ENCODE measurements at regions not wholly inside any gene's neighbourhood (a gene's known extent, or its start where the extent isn't known, plus 50 kb on each side); places are given as distances from the start of the nearest gene placed in this dataset.

DNA sequence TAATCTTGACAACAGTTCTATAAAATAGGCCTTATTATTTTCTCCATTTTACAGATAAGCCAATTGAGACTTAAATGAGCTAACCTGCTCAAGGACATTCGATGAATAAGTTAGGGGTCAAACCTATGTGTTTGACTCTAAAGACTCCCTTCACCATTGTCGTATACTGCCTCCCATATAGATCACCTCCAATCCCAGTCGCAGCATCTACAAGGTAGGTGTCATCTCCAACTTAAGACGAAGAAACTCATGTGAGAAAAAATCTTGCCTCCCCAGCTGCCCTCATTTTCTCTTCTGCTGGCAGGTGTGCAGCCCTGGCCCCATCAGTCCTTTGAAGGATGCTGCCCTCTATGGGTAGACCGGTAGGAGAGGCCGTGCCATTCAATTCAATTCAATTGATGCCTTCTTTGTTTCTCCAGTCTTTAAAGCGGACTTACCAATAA lies 75.2 kb upstream of the SMARCA2 start:
- peak; percentile 12 for DNase-seq

DNA sequence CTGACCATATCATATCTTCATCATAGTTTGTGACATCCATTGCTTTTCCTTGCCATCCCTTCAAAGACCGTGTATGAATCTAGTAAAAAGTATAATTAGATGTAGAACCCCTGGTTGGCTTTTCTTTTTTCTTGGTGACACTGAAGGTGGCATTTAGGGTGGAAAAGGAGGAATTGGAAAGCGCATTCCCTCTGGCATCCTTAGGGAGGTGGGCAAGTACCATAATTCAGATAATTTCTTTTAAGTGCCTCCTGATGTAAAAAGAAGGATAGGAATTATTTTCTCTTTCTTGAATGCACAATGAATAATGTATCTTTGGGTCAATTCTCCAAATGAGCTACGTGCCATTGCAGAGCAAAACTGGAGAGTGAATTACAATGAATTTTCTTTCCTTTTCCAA lies 73.2 kb upstream of the SMARCA2 start:
- no peak for DNase-seq

DNA sequence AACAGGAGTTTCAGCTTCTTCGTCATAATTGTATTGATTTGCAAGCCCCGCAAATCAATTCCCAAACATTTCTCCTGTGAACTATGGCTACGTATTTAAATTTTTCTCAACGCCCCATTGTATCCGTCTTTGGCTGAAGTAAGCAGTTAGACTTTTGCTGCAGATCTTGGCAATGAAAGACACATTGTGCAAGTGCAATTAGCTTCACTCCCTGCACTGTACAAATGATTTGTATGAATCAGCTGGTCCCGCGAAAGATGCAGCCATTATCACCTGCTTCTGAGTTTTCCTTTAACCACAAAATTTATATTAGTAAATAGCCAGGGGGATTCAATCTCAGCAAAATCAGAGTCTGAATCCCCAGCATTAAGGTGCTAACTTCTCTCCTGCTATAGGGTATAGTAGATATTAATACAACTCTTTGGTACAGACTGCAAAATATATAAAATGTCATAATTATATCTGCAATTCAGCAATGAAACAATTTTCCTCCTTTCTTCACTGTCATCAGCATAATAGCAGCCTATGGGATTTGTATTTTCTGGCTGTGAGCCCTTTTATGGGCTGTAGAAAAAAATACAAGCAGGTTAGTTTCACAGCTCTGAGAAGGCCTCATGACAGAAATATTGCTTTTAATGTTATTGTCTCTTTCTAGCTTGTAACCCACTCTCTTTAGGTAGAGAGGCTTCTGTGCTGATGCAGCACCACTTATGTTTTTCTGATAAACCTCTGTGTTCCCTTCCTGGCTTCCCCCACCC lies 68.4 kb upstream of the SMARCA2 start:
- DNase-seq = no peak

DNA sequence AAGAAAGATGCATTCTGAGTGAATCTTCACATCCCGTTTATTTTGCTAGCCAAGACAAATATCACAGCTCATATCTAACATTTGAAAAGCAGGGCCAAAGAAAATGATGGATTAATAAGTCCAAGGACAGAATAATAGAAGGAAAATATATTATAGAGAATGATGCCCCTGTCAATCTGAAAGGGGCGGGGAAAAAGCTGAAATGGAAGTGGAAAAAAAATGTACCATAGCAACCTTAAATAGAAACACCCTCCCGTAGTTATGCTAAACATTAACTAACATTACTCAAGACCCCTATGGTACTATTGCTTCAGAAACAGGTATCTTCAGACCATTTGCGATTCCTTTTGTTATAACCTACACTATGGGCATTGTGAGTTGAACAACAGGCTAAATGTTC lies 67.7 kb upstream of the SMARCA2 start:
- DNase-seq = no peak

DNA sequence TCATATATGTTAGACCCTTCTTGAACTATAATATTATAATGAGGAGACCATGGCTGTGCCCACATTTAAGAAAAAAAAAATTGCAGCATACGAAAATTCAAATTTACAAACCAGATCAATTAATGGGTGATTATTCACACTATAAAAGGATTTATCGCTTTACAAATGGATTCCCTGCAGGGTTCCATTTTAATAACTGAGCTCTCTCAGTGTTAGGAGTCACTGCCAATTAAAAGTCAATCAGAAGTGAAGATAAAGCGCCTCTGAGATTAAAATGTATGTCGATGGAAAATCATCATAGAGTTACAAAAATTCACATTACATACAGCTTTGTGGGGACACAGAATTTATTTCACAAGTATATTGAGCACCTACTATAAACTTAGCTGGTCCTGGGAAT lies 66.6 kb upstream of the SMARCA2 start:
- DNase-seq = no peak

DNA sequence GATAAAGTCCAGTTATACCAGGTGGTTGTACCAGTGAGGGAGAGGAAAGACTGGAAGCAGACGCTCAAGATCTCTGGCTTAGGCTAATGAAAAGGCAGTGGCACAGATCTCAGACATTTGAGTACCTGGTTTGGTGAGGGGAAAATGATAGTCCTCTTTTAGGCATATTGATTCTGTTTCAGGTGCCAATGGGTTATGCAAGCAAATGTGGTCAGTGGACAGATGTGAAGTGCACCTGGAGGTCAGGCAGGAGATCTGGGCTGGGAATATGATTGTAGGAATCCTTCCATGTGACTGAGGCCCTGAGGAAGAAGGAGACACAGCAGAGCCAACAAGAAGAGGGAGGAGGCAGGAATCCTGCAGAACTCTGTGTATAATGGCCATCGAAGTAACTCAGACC lies 63.7 kb upstream of the SMARCA2 start:
- DNase-seq = no peak

DNA sequence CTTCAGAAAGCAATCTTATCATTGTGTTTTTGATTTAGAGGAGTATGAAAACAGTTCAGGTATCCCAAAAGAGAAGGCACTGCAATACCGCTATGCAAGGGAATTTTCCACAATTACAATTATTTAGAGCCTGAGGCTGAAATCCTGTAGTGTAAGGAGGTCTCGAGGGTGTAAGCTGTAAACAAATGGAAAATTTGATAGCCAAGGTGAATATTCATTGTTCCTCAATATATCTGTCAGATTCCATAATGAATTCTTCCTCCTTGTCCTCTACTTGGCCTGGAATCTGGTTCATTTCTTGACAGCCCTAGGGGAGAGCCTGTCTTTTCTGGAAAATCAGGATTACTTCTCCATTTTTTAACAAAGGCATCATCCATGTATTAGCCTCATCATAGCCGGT lies 63.1 kb upstream of the SMARCA2 start:
- no peak for DNase-seq

DNA sequence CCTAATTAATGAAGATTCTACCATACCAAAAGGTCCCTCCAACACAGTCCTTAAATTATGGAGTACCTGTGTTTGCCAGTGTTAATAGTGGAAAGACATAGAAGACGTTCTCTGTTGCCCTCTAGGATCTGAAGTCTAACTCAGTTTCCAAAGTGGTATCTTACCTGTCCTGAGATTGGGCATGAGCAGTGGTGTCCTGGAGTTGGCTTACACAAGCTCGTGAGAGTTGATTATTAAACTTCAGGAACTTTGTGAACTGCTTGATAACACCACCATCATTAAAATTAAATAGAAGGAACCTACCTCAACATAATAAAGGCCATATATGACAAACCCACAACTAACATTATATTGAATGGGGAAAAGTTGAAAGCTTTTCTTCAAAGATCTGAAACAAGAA lies 60.9 kb upstream of the SMARCA2 start:
- no peak for DNase-seq

DNA sequence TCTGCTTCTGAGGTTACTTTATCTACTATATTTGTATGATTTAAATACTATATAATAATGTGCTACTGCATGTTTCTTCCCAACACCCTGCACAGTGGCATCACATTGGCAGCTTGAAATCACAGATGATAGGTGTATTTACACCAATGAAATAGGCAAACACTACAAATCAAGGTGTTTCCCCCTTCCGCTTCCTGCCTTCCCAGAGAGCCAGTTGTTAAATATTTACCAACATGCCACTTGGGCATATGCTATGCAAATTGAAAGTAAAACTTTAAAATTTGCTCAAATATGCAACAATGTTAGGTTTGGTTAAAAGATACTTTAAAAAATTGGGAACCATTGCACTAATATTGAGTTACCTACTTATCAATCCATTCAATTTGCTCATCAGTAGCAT lies 58.2 kb upstream of the SMARCA2 start:
- DNase-seq = no peak

DNA sequence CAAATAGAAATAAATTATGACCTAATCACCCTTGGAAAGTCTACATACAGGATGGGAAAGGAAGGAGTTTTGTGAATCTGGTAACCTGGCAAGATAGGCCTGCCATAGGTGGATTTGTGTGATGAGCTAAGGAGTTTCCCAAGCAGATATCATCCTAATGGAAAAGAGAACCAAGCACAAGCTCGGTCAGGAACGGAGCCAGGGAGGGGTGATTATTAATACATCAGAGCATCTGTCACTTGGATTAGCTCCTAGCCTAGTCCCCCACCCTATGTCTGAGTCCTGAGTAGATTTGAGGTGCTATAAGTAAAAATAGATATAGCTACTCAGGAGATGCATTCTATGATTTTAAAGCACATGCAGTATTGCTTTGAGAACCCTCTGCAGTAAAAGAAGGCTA lies 57.3 kb upstream of the SMARCA2 start:
- no peak for DNase-seq

DNA sequence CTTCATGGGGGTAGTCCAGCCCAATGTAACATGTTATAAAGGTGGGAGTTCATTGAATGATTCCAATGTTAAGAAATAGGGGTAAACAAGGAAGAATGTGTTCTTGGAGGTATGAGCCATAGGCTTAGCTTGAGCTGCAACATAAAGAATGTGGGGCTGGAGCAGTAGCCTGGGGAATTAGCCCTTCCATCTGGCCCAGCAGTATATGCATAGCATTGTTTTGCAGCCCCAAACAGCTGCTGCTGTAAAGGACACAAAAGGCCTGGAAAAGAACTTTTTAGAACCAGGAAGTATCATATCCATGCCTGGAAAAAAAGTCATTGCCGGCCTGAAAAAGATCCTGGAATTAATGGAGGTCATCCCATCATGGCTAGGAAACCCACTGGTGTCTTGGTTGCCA lies 55.8 kb upstream of the SMARCA2 start:
- no peak for DNase-seq

DNA sequence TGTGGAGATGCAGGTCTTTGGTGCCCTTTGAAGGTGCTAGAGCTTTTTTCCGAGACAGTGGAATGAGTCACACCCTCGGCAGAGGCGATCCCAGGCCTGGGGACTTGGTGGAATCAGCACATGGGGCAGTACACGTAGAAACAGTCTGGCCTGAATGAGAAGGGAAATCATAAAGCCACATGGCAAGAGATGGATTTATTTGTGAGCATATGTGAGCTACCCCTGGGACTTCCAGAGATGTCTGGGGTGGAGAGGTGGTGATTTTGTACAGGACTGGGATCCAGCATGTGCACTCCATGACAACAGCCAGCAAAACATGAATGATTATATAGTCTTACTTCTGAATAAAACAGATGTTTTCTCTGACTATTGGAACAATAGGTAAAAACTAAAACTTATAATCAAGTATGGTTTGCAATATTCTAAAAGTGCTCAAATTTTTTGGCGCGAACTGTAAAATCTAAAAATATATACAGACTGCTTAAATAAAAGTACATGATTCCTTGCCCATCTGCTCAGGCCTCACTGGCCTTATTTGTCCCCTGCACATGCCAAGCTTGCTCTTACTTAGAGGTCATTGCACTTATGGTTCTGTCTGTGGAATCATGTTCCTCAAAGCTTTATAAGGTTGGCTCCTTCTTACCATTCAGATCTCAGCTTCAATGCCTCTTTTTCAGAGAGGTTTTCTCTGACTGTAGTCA lies 54.7 kb upstream of the SMARCA2 start:
- DNase-seq = no peak

DNA sequence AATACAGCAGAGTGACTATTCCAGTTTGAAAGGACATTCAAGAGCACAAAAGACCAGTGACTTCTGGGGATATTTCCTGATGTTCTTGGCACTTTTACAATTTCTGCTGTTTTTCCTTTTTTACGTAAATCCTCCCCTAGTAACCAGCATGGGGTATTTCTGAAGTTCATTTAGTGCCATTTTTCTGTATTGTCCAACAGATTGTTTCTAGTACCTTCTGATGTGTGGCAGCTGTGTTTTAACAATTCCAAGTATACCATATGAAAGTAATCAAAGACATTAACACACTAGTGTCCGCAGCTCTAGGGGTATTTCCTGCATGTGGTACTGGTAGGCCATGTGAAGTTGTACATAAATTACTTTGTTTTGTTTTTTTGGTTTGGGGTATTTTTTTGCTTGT lies 53.0 kb upstream of the SMARCA2 start:
- DNase-seq = no peak

DNA sequence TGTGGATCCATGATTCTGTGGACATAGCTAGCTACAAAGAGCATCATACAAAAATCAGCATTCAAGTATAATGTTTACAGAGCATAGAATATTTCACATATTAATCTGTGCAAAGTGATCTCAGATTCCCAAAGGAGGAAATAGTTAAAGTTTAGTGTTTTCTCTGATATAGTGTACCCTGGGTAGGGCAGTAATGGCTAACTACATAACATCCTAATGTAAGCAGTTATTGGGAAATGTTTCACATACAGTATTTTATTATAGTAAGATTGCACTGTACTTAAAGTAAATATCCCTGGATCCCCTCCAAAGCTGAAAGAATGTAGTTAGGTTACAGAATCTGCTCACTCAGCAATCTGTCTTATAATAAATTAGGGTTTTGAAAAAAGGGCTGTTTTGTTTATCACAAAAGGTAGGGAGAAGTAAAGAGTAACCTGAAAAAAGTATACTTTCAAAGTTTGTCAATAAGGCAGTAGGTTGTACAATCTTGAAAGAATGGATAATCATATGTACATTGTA lies 52.5 kb upstream of the SMARCA2 start:
- DNase-seq = no peak

DNA sequence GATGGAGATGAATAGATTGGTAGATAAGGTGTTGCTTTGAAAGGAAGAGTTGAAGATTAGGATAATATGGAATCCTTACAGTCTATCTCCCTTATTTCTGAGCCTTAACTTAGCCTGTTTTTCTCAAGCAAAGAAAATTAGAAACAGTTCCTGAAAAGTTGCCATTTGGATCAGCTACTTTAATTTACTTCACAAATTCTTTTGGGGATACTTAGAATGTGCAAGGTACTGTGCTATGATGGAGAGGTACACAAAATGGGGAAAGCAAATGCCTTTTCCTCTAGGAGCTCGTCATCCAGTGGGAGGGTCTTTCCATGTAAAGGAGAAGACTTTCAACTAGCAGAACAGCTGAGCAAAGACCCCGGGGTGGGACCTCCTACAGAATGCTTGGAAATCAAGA lies 51.1 kb upstream of the SMARCA2 start:
- DNase-seq = no peak

All from SHP77 treated with DMSO at 0.1 percent for 48 hours (cell line).